Activated naive CD4-positive, alpha-beta T cell treated with anti-CD3 and anti-CD28 coated beads, Interleukin-2, amount 50 U/mL, for 24 hours (primary cell): ENCODE measurements at regions not wholly inside any gene's neighbourhood (a gene's known extent, or its start where the extent isn't known, plus 50 kb on each side); places are given as distances from the start of the nearest gene placed in this dataset.
"Not testable (repeated sequence)": the region's sequence is repeated elsewhere in the genome, so short reads cannot be mapped to it uniquely, and the experiment has no call there.

Source experiments
- H3K27ac Mint-ChIP-seq: one replicate; pipeline ENCODE4 v1.8.0; 2021; ENCODE audit warnings: mild to moderate bottlenecking, mixed read lengths
- H3K27me3 Mint-ChIP-seq: one replicate; pipeline ENCODE4 v1.8.0; 2021; ENCODE audit warnings: mixed read lengths
- H3K36me3 Mint-ChIP-seq: one replicate; pipeline ENCODE4 v1.8.0; 2021; ENCODE audit warnings: mixed read lengths
- H3K4me1 Mint-ChIP-seq: one replicate; pipeline ENCODE4 v1.8.0; 2021; ENCODE audit warnings: mixed read lengths
- H3K4me3 Mint-ChIP-seq: one replicate; pipeline ENCODE4 v1.8.0; 2021; ENCODE audit warnings: mild to moderate bottlenecking, mixed read lengths
- H3K9me3 Mint-ChIP-seq: one replicate; pipeline ENCODE4 v1.8.0; 2021; ENCODE audit warnings: mixed read lengths

DNA sequence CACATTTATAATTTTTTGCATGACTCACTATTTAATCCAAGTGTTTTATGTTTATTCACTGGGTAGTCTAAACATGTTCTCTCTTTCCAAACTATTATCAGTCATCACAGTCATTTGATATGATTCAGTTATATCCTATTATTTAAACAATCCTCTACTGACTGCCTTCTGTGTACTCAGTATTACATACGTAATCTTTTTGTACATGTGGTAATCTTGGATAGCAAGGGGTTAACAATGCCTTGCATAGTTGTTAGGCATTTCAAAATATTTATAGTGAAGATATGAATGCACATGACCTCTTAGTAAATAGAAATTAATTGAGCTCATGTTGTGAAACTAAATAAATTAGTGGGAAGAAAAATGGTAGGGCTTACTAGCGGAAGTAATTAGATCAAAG lies 379.4 kb upstream of the KIAA1217 start:
- H3K4me3 Mint-ChIP-seq = no peak overlapping the region
- peaks cover 4% of the 10 kb centered on the region for H3K9me3 Mint-ChIP-seq
- H3K4me1 Mint-ChIP-seq = no peaks in the 10 kb centered on the region
- H3K36me3 Mint-ChIP-seq = no peaks in the 10 kb centered on the region
- H3K27ac Mint-ChIP-seq = no peak overlapping the region
- H3K27me3 Mint-ChIP-seq = peaks cover 1% of the 10 kb centered on the region

DNA sequence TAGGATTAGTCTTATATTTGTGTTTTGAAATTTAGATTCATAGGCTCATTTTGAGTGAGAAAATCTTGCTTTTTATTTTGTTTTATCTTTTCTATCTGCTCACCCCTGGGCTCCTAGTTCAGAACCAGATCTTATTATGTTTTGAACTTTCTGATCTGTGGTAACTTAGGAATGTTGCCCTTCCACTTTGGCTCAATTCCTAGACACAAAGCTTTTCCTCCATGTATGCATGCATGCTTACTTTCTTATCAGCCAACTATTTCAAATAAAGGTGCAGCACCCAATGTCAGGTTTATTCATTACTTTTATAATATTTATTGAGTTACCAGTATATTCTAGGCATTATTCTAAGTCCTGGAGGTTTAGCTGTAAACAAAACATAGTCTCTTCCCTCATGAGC lies 374.8 kb upstream of the KIAA1217 start:
- Mint-ChIP-seq H3K27ac (no peak overlapping the region), H3K4me1 (no peaks in the 10 kb centered on the region), H3K4me3 (no peak overlapping the region), H3K27me3 (peaks cover 1% of the 10 kb centered on the region), H3K36me3 (no peaks in the 10 kb centered on the region), H3K9me3 (peaks cover 5% of the 10 kb centered on the region)

DNA sequence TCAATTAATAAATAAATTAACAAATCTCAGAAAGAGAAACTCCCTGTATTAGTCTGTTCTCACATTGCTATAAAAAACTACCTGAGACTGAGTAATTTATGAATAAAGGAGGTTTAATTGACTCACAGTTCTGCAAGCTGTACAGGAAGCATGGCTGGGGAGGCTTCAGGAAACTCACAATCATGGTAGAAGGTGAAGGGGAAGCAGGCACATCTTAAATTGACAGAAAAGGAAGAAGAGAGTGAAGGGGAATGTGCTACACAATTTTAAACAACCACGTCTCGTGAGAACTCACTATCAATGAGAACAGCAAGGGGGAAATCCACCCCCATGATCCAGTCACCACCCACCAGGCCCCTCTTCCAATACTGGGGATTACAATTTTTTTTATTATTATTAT lies 358.3 kb upstream of the KIAA1217 start:
- Mint-ChIP-seq H3K4me1 (no peaks in the 10 kb centered on the region), H3K4me3 (no peak overlapping the region), H3K9me3 (no peaks in the 10 kb centered on the region), H3K27me3 (no peaks in the 10 kb centered on the region), H3K36me3 (no peaks in the 10 kb centered on the region), H3K27ac (no peak overlapping the region)

DNA sequence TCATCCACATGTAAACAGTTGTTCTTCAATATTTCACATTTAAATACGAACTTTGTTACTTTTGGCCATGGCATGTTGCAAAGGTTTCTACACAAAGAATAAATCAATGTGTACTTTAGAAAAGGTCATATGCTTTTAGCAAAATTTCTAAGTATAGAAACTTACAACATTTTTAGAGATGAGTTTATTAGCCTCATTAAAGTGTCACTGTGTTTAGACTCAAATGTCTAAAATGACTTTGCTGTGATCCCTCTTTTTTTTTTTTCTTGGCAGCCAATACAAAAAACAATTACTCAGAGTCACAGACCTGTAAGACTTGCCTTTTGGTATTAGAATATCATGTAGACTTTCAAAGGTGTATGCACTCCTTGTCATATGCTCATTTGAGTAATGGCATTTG lies 349.3 kb upstream of the KIAA1217 start:
- Mint-ChIP-seq H3K9me3 (no peaks in the 10 kb centered on the region), H3K4me1 (no peaks in the 10 kb centered on the region), H3K27me3 (peaks cover 2% of the 10 kb centered on the region), H3K4me3 (no peak overlapping the region), H3K27ac (no peak overlapping the region), H3K36me3 (no peaks in the 10 kb centered on the region)

- Mint-ChIP-seq H3K4me1 (no peaks in the 10 kb centered on the region), H3K27me3 (no peaks in the 10 kb centered on the region), H3K4me3 (no peak overlapping the region), H3K36me3 (no peaks in the 10 kb centered on the region), H3K27ac (no peak overlapping the region), H3K9me3 (no peaks in the 10 kb centered on the region)
Measured at GRCh38 chr10:23864631-23865147, 344.2 kb upstream of the KIAA1217 start.

GRCh38 chr10:23866985-23867384 lies 342.0 kb upstream of the KIAA1217 start:
- H3K9me3 Mint-ChIP-seq, H3K36me3 Mint-ChIP-seq, H3K27me3 Mint-ChIP-seq, H3K4me1 Mint-ChIP-seq, H3K4me3 Mint-ChIP-seq: not testable (repeated sequence)
- H3K27ac Mint-ChIP-seq = peak overlapping the region; percentile 36

- Mint-ChIP-seq H3K9me3 (no peaks in the 10 kb centered on the region), H3K4me3 (no peak overlapping the region), H3K27me3 (peaks cover 5% of the 10 kb centered on the region), H3K4me1 (no peaks in the 10 kb centered on the region), H3K36me3 (no peaks in the 10 kb centered on the region), H3K27ac (no peak overlapping the region)
Measured at GRCh38 chr10:23868121-23868520, 340.8 kb upstream of the KIAA1217 start.

DNA sequence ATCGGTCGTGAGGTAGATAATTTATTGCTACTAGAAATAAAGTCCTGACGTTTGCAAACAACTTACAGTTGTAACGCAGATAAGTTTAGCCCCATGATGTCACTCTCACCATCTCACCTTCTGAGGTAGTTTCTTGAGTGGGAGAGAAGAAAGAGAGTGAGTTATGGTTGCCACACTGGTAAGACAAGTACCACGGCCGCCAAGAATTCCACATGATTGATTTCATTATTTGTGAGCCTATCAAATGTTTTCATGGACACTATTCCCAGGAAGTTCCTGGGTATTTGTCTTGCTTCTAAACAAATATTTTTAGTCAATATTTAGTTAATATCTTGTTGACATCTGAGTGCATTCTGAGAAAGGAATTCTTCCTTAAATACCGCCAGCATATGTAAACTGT lies 339.4 kb upstream of the KIAA1217 start:
- Mint-ChIP-seq H3K27me3 (peaks cover 7% of the 10 kb centered on the region), H3K36me3 (no peaks in the 10 kb centered on the region)

DNA sequence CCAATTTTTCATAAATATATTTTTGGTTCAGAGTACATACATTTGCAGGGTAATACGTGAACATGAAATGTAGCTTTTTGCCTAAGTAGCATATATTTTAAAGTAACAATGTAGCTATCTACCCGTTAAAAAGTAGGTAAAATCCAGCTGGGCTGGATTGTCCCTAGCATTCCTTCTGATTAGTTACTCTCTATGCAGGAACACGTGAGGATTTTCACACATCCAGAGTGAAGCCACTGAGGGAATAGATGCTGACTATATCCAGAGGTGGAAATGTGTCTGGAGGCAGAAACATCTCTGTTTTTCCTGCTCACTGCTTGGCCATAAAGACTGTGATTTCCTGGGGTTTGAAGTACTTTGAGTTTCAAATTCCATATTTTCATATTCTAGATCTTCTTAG lies 338.9 kb upstream of the KIAA1217 start:
- Mint-ChIP-seq H3K36me3 (no peaks in the 10 kb centered on the region), H3K4me1 (no peaks in the 10 kb centered on the region), H3K27me3 (peaks cover 9% of the 10 kb centered on the region), H3K27ac (no peak overlapping the region), H3K4me3 (no peak overlapping the region), H3K9me3 (no peaks in the 10 kb centered on the region)

More for the DNA sequence above, 339.4 kb upstream of the KIAA1217 start:
- H3K9me3 Mint-ChIP-seq = no peaks in the 10 kb centered on the region
- no peak overlapping the region for H3K4me3 Mint-ChIP-seq
- no peaks in the 10 kb centered on the region for H3K4me1 Mint-ChIP-seq
- no peak overlapping the region for H3K27ac Mint-ChIP-seq

DNA sequence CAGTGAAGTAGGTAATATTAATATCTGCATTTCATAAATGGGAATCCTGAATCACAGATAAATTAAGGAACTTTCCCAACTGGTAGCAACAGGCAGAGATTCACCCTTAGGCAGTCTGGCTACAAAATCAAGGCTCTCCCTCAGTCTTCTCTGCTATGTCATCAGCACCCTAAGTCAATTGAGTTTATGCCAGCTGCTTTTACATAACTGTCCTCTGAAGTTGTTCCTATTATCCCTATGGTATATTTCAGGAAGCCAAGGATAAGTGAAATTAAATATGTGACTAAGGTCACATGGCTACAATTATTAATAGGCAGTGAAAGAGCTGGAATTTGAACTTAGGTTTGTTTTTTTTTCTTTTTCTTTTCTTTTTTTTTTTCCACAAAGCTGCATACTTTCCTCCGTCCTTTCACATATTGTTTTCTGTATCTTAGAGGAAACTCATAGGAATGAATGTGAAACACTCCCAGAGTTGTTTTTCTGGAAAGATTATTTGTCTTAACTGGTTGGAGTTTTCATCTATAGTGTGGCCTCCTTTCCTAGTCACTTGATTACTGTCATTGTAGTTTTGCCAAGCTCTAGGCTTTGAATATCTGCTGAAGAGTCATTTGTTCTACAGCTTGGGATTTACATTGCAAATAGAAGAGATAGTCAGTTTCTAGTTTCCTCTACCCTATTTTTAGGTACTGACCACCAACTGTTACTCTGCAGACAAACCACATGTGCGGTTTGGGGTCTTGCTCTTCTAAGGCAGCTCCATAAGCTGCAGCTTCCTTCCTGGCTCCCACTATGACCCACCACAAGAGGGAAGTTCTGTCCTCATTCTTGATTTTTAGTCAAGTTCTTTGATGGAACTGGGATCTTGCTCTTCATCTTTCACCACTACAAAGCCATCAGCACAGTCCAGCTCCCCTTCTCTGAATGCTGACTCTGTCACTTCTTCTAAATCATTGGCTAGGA lies 338.0 kb upstream of the KIAA1217 start:
- no peak overlapping the region for H3K27ac Mint-ChIP-seq

GRCh38 chr10:23872290-23872689 lies 336.6 kb upstream of the KIAA1217 start:
- Mint-ChIP-seq H3K4me1 (no peaks in the 10 kb centered on the region), H3K27me3 (peaks cover 9% of the 10 kb centered on the region), H3K9me3 (no peaks in the 10 kb centered on the region)

More for the DNA sequence above, 338.0 kb upstream of the KIAA1217 start:
- H3K4me3 Mint-ChIP-seq = no peak overlapping the region
- no peaks in the 10 kb centered on the region for H3K36me3 Mint-ChIP-seq
- no peaks in the 10 kb centered on the region for H3K4me1 Mint-ChIP-seq
- no peaks in the 10 kb centered on the region for H3K9me3 Mint-ChIP-seq
- peaks cover 9% of the 10 kb centered on the region for H3K27me3 Mint-ChIP-seq

DNA sequence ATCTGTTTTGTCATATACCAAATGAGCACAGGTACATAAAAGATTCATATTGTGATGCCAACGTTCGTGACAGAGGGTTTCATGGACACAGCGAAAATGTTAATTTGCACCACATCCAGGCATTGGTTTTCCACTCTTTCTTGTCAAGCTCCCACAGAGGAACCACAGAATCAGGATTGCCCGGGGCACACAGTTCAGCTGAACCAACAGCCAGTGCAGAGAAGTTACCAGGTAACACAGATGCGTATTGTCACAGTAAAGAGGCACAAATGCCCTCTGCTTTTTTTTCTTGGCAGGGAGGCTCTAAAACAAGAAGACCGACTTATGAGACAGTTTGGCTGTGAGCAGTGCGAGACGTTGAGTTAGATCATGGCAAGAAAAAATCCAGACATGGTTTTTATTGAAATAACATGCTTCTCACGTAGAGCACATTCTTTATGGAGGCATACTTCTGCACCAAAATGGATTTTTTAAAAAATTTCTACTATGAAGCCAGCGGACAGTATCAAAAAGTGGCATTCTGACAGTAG lies 331.1 kb upstream of the KIAA1217 start:
- Mint-ChIP-seq H3K27me3 (peaks cover 4% of the 10 kb centered on the region), H3K4me3 (no peak overlapping the region), H3K4me1 (no peaks in the 10 kb centered on the region), H3K9me3 (no peaks in the 10 kb centered on the region), H3K27ac (no peak overlapping the region), H3K36me3 (no peaks in the 10 kb centered on the region)

More at GRCh38 chr10:23872290-23872689, 336.6 kb upstream of the KIAA1217 start:
- H3K36me3 Mint-ChIP-seq = no peaks in the 10 kb centered on the region
- H3K4me3 Mint-ChIP-seq = no peak overlapping the region
- no peak overlapping the region for H3K27ac Mint-ChIP-seq

- H3K36me3 Mint-ChIP-seq = no peaks in the 10 kb centered on the region
- H3K4me3 Mint-ChIP-seq = no peak overlapping the region
- H3K27me3 Mint-ChIP-seq = no peaks in the 10 kb centered on the region
- no peaks in the 10 kb centered on the region for H3K9me3 Mint-ChIP-seq
- no peak overlapping the region for H3K27ac Mint-ChIP-seq
- no peaks in the 10 kb centered on the region for H3K4me1 Mint-ChIP-seq
Measured at GRCh38 chr10:23884670-23885069, 324.3 kb upstream of the KIAA1217 start.

- H3K27me3 Mint-ChIP-seq = no peaks in the 10 kb centered on the region
- no peaks in the 10 kb centered on the region for H3K36me3 Mint-ChIP-seq
- no peaks in the 10 kb centered on the region for H3K4me1 Mint-ChIP-seq
- H3K27ac Mint-ChIP-seq = no peak overlapping the region
- H3K4me3 Mint-ChIP-seq = no peak overlapping the region
- H3K9me3 Mint-ChIP-seq = no peaks in the 10 kb centered on the region
Measured at GRCh38 chr10:23885853-23886252, 323.1 kb upstream of the KIAA1217 start.

GRCh38 chr10:23886355-23886754 lies 322.6 kb upstream of the KIAA1217 start:
- Mint-ChIP-seq H3K4me3 (no peak overlapping the region), H3K27ac (no peak overlapping the region), H3K4me1 (no peaks in the 10 kb centered on the region), H3K36me3 (no peaks in the 10 kb centered on the region), H3K9me3 (no peaks in the 10 kb centered on the region), H3K27me3 (peaks cover 1% of the 10 kb centered on the region)

GRCh38 chr10:23891301-23891700 lies 317.6 kb upstream of the KIAA1217 start:
- no peaks in the 10 kb centered on the region for H3K9me3 Mint-ChIP-seq
- peaks cover 2% of the 10 kb centered on the region for H3K27me3 Mint-ChIP-seq
- no peaks in the 10 kb centered on the region for H3K36me3 Mint-ChIP-seq
- H3K4me1 Mint-ChIP-seq = no peaks in the 10 kb centered on the region
- H3K4me3 Mint-ChIP-seq = no peak overlapping the region
- H3K27ac Mint-ChIP-seq = no peak overlapping the region
